T-helper 1 cell treated with Interleukin-12 subunit alpha and Interleukin-12 subunit beta and Interleukin-4 antibody, amounts not matched to agents 30 ng/mL and 1 ng/mL, for 36 hours (primary cell): ENCODE measurements at regions not wholly inside any gene's neighbourhood (a gene's known extent, or its start where the extent isn't known, plus 50 kb on each side); places are given as distances from the start of the nearest gene placed in this dataset.

Source experiments
- intact Hi-C: fragments of 100-400 bp; cut with micrococcal nuclease; formaldehyde crosslinking; loops from one replicate; pipeline ENCODE4 v1.15.1; 2024

GRCh38 chr4:124564121-124564520 is 148.4 kb downstream of the ANKRD50 start:
- intact Hi-C loops, result no loop called here

- intact Hi-C loops, result no loop called here
Observed at GRCh38 chr4:124565371-124565770, 147.2 kb downstream of the ANKRD50 start.

- intact Hi-C loops, result no loop called here
Observed at GRCh38 chr4:124566030-124566429, 146.5 kb downstream of the ANKRD50 start.

- intact Hi-C loops, result no loop called here
Observed at GRCh38 chr4:124573056-124573455, 139.5 kb downstream of the ANKRD50 start.

GRCh38 chr4:124579896-124580295 is 132.6 kb downstream of the ANKRD50 start:
- intact Hi-C loops, result no loop called here

GRCh38 chr4:124583797-124584196 is 128.7 kb downstream of the ANKRD50 start:
- intact Hi-C loops, result no loop called here

GRCh38 chr4:124589786-124590185 is 122.7 kb downstream of the ANKRD50 start:
- intact Hi-C loops, result no loop called here

GRCh38 chr4:124590480-124590879 is 122.1 kb downstream of the ANKRD50 start:
- intact Hi-C loops, result no loop called here

- intact Hi-C loops, result no loop called here
Observed at GRCh38 chr4:124591637-124592036, 120.9 kb downstream of the ANKRD50 start.

GRCh38 chr4:124593494-124593893 is 119.0 kb downstream of the ANKRD50 start:
- intact Hi-C loops, result no loop called here

- intact Hi-C loops, result no loop called here
Observed at GRCh38 chr4:124594945-124595344, 117.6 kb downstream of the ANKRD50 start.

GRCh38 chr4:124596816-124597215 is 115.7 kb downstream of the ANKRD50 start:
- intact Hi-C loops, result no loop called here

- intact Hi-C loops, result no loop called here
Observed at GRCh38 chr4:124610211-124610610, 102.3 kb downstream of the ANKRD50 start.
